Left ventricle myocardium inferior (tissue), 1 donor: ENCODE measurements at regions not wholly inside any gene's neighbourhood (a gene's known extent, or its start where the extent isn't known, plus 50 kb on each side); places are given as distances from the start of the nearest gene placed in this dataset.

Experiments used
- DNase-seq: peaks from one replicate; pipeline ENCODE4 v3.0.0-alpha.2; 2020
- H3K27ac ChIP-seq: fragments of 200-600 bp; replicated peaks from 2 replicates; pipeline ENCODE4 v1.8.0; 2021
- H3K27me3 ChIP-seq: fragments of 200-600 bp; 2 replicates; pipeline ENCODE4 v1.8.0; 2021; ENCODE audit warnings: low read depth
- H3K36me3 ChIP-seq: fragments of 200-600 bp; 2 replicates; pipeline ENCODE4 v1.8.0; 2021
- H3K4me1 ChIP-seq: fragments of 200-600 bp; 2 replicates; pipeline ENCODE4 v1.8.0; 2021
- H3K4me3 ChIP-seq: fragments of 200-600 bp; 2 replicates; pipeline ENCODE4 v1.8.0; 2021; ENCODE audit warnings: mild to moderate bottlenecking, moderate library complexity
- H3K9me3 ChIP-seq: fragments of 200-600 bp; replicated peaks from 2 replicates; pipeline ENCODE4 v1.8.0; 2021
- intact Hi-C: fragments of 100-400 bp; cut with micrococcal nuclease; formaldehyde crosslinking; loops from one replicate; pipeline ENCODE4 v1.11.0; 2022
- TF ChIP-seq, protein P1 (sequence below): fragments of 200-600 bp; IDR thresholded peaks from 2 replicates; pipeline ENCODE4 v1.8.0; 2021; ENCODE audit warnings: antibody characterized with exemption, mild to moderate bottlenecking, borderline replicate concordance
- donor health status: DM: no; HTN: yes; CAD: no; lungs with severe emphysema.

DNA sequence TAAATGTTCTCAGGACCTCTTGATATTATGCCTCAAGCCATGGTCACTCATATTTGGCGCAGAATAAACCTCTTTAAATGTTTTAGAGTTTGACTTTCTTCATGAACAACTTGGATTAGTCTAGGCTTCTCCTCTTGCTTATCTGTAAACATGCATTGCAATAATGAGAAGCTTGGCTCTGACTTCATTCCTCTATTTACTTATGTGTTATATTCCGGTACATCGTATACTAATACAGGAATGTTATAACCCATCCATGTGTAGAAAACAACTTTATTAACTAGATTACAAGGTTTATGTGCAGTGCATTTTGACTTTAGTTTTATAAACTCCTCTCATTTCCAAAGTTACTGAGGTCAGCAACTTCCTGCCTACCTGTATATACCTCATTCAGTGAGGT, 944.3 kb upstream of the GHITM start:
- Histone ChIP-seq H3K27ac (no peak overlapping the region), H3K36me3 (no peaks in the 10 kb centered on the region), H3K9me3 (peaks cover 10% of the 10 kb centered on the region), H3K4me1 (no peaks in the 10 kb centered on the region), H3K4me3 (no peak overlapping the region), H3K27me3 (no peaks in the 10 kb centered on the region)
- DNase-seq, result no peak
- TF ChIP-seq, protein P1, sequence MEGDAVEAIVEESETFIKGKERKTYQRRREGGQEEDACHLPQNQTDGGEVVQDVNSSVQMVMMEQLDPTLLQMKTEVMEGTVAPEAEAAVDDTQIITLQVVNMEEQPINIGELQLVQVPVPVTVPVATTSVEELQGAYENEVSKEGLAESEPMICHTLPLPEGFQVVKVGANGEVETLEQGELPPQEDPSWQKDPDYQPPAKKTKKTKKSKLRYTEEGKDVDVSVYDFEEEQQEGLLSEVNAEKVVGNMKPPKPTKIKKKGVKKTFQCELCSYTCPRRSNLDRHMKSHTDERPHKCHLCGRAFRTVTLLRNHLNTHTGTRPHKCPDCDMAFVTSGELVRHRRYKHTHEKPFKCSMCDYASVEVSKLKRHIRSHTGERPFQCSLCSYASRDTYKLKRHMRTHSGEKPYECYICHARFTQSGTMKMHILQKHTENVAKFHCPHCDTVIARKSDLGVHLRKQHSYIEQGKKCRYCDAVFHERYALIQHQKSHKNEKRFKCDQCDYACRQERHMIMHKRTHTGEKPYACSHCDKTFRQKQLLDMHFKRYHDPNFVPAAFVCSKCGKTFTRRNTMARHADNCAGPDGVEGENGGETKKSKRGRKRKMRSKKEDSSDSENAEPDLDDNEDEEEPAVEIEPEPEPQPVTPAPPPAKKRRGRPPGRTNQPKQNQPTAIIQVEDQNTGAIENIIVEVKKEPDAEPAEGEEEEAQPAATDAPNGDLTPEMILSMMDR, result no peak
- intact Hi-C loops, result no loop called here

DNA sequence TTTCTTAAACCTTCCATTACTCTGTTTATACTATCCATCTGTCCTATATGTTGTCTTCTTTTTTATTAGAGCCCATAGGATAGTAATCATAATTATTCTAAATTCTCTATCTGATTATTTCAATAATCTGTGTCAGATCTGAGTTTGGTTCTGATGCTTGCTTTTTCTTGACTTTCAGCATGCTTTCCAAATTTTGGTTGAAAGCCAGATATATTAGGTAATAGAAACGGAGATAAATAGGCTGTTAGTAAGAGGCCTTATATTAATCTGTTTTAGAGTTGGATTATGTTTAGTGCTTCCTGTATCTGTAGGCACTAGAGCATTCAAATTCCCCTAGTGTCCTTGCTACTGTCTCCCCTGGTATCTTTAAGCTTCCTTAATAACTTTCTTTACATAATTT, 939.9 kb upstream of the GHITM start:
- H3K4me3 ChIP-seq, result no peak overlapping the region
- H3K27ac ChIP-seq, result no peak overlapping the region
- TF ChIP-seq, protein P1, result no peak
- H3K36me3 ChIP-seq, result no peaks in the 10 kb centered on the region
- intact Hi-C loops, result no loop called here
- DNase-seq, result no peak
- H3K4me1 ChIP-seq, result no peaks in the 10 kb centered on the region
- no peaks in the 10 kb centered on the region for H3K27me3 ChIP-seq
- peaks cover 33% of the 10 kb centered on the region for H3K9me3 ChIP-seq

DNA sequence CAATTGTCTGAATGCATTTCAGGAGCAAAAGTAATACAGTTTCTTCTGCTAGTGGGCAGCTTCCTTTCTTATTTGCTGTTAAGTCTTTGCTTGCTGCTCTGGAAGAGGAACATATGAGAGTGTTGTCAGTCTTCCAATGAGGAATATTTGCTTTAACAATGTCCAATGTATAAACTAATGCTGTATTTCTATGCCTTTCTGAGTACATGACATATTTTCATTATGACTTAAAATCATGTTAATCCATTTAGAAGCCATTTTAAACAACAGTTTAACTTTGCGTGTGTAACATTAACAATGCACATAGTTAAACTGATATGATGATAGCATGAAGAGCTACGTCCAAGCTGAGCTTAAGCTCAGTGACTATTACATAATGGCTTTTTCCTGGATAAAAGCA, 933.4 kb upstream of the GHITM start:
- no peaks in the 10 kb centered on the region for H3K27me3 ChIP-seq
- no peak for DNase-seq
- H3K4me1 ChIP-seq, result no peaks in the 10 kb centered on the region
- no peak overlapping the region for H3K27ac ChIP-seq
- no peaks in the 10 kb centered on the region for H3K36me3 ChIP-seq
- TF ChIP-seq, protein P1, result no peak
- H3K9me3 ChIP-seq, result peaks cover 23% of the 10 kb centered on the region
- intact Hi-C loops, result no loop called here
- no peak overlapping the region for H3K4me3 ChIP-seq

DNA sequence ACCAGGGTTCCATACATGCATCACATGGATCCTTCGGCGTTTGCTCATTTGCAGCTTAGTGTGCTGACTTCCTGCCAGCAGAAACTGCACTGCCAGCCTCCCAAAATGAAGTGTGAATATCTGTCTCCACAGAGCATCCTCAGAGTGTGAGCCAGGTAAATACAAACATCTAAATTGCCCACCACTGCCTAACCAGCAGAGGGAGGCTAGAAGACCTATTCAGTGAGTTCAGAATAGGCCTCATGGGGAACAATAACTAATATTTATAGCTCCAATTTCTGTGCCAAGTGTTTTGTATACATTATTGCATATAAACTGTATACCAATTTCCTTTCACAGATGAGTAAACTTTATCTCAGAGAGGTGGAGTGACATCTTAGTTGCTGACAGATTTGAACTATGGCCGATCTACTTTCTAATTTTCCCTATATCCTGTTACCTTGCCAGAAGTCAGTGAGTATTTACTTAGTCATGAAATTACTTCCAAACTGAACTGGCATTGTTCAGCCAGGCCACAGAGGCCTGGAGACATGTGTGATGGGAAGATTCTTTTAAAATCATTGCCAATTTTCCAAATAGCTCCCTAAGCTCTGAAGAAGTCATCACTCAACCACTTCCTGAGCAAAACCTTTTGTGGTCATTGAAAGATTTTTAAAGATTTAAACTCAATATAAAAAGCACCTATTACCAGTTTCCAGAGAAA, 926.5 kb upstream of the GHITM start:
- no peak overlapping the region for H3K4me3 ChIP-seq
- H3K36me3 ChIP-seq, result no peaks in the 10 kb centered on the region
- H3K4me1 ChIP-seq, result no peaks in the 10 kb centered on the region
- TF ChIP-seq, protein P1, result no peak
- no peaks in the 10 kb centered on the region for H3K9me3 ChIP-seq
- H3K27me3 ChIP-seq, result no peaks in the 10 kb centered on the region
- DNase-seq, result no peak
- no peak overlapping the region for H3K27ac ChIP-seq
- intact Hi-C loops, result no loop called here

DNA sequence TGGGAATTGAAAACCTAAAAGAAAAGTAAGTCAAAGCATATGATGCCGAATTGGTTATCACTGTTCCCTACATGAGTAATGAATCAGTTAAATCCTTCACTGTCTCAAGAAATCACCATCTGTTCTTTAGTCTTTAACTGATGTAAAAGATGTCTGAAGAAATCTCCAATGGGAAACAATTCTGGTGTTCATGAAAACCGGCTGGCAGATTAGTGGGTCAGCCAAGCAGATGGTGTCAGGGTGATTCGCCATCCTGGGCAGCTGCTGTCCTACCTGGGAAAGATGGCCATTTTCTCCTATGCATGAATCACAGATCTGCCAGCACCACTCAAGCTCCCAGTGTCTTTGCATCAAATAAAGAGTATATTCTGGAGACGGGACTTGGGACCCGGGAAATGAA, 925.2 kb upstream of the GHITM start:
- TF ChIP-seq, protein P1, result no peak
- Histone ChIP-seq H3K27ac (no peak overlapping the region), H3K36me3 (no peaks in the 10 kb centered on the region), H3K27me3 (no peaks in the 10 kb centered on the region), H3K4me3 (no peak overlapping the region), H3K9me3 (no peaks in the 10 kb centered on the region), H3K4me1 (no peaks in the 10 kb centered on the region)
- DNase-seq, result no peak
- intact Hi-C loops, result no loop called here
